ENCODE measurements at regions not wholly inside any gene's neighbourhood (a gene's known extent, or its start where the extent isn't known, plus 50 kb on each side); places are given as distances from the start of the nearest gene placed in this dataset.
A peak's percentile ranks its signal among the peaks of the same experiment; 100 is the strongest.

GRCh38 chr13:85535316-85536084, 263.7 kb downstream of the SLITRK6 start:
- Histone ChIP-seq H3K4me3 (ENCODE audit: low read depth in 1 of 2, low read length in 2 of 2) (no peak overlapping the region), H3K4me2 (ENCODE audit: insufficient read depth, low read length) (no peak overlapping the region), H3K4me1 (ENCODE audit: insufficient read depth, low read length) (peaks cover 1% of the 10 kb centered on the region), H2AFZ (ENCODE audit: low read depth, low read length) (no peak overlapping the region), H3K9ac (ENCODE audit: low read depth, low read length) (no peak overlapping the region), H3K27me3 (ENCODE audit: insufficient read depth, low read length, poor library complexity) (no peaks in the 10 kb centered on the region), H3K9me3 (ENCODE audit: insufficient read depth, low read length, severe bottlenecking) (no peaks in the 10 kb centered on the region), H3K27ac (ENCODE audit: low read length) (no peak overlapping the region), H4K20me1 (ENCODE audit: insufficient read depth, low read length) (no peaks in the 10 kb centered on the region), H3K36me3 (ENCODE audit: insufficient read depth, low read length) (no peaks in the 10 kb centered on the region), H3K79me2 (ENCODE audit: insufficient read depth, low read length) (no peaks in the 10 kb centered on the region)
- TF ChIP-seq CTCF (IDR thresholded peaks at IDR 0.05; ENCODE audit: borderline replicate concordance, extremely low read depth, low read length, poor library complexity, severe bottlenecking) (no peak), EZH2 (IDR thresholded peaks at IDR 0.05; ENCODE audit: borderline replicate concordance, low read depth, low read length, severe bottlenecking) (no peak)
- ATAC-seq (ENCODE audit: insufficient read depth, low read depth) (no peak), DNase-seq (no peak)

- no peak overlapping the region for H3K4me3 ChIP-seq (ENCODE audit: low read depth in 1 of 2, low read length in 2 of 2)
- no peaks in the 10 kb centered on the region for H3K9me3 ChIP-seq (ENCODE audit: insufficient read depth, low read length, severe bottlenecking)
- TF ChIP-seq EZH2 (IDR thresholded peaks at IDR 0.05; ENCODE audit: borderline replicate concordance, low read depth, low read length, severe bottlenecking): no peak
- TF ChIP-seq CTCF (IDR thresholded peaks at IDR 0.05; ENCODE audit: borderline replicate concordance, extremely low read depth, low read length, poor library complexity, severe bottlenecking): no peak
- no peaks in the 10 kb centered on the region for H4K20me1 ChIP-seq (ENCODE audit: insufficient read depth, low read length)
- no peaks in the 10 kb centered on the region for H3K36me3 ChIP-seq (ENCODE audit: insufficient read depth, low read length)
- H3K27ac ChIP-seq (ENCODE audit: low read length): no peak overlapping the region
- DNase-seq (no peak), ATAC-seq (ENCODE audit: insufficient read depth, low read depth) (no peak)
- no peaks in the 10 kb centered on the region for H3K27me3 ChIP-seq (ENCODE audit: insufficient read depth, low read length, poor library complexity)
- no peak overlapping the region for H2AFZ ChIP-seq (ENCODE audit: low read depth, low read length)
- H3K9ac ChIP-seq (ENCODE audit: low read depth, low read length): no peak overlapping the region
- H3K4me2 ChIP-seq (ENCODE audit: insufficient read depth, low read length): no peak overlapping the region
- H3K79me2 ChIP-seq (ENCODE audit: insufficient read depth, low read length): no peaks in the 10 kb centered on the region
- peaks cover 10% of the 10 kb centered on the region for H3K4me1 ChIP-seq (ENCODE audit: insufficient read depth, low read length)
Measured at GRCh38 chr13:85533911-85534310, 265.3 kb downstream of the SLITRK6 start.

GRCh38 chr13:85529218-85529594, 270.0 kb downstream of the SLITRK6 start:
- Histone ChIP-seq H3K27me3 (ENCODE audit: insufficient read depth, low read length, poor library complexity) (no peaks in the 10 kb centered on the region), H3K36me3 (ENCODE audit: insufficient read depth, low read length) (no peaks in the 10 kb centered on the region), H3K9ac (ENCODE audit: low read depth, low read length) (no peak overlapping the region), H3K4me2 (ENCODE audit: insufficient read depth, low read length) (no peak overlapping the region), H3K79me2 (ENCODE audit: insufficient read depth, low read length) (no peaks in the 10 kb centered on the region), H3K4me1 (ENCODE audit: insufficient read depth, low read length) (peaks cover 16% of the 10 kb centered on the region), H3K4me3 (ENCODE audit: low read depth in 1 of 2, low read length in 2 of 2) (no peak overlapping the region), H4K20me1 (ENCODE audit: insufficient read depth, low read length) (no peaks in the 10 kb centered on the region), H3K27ac (ENCODE audit: low read length) (peak overlapping the region; percentile 2; the same call in 1 of the 2 replicates), H3K9me3 (ENCODE audit: insufficient read depth, low read length, severe bottlenecking) (no peaks in the 10 kb centered on the region), H2AFZ (ENCODE audit: low read depth, low read length) (peak overlapping the region; percentile 9; the same call in 1 of the 2 replicates)
- ATAC-seq (ENCODE audit: insufficient read depth, low read depth) (no peak), DNase-seq (no peak)
- TF ChIP-seq CTCF (IDR thresholded peaks at IDR 0.05; ENCODE audit: borderline replicate concordance, extremely low read depth, low read length, poor library complexity, severe bottlenecking) (no peak), EZH2 (IDR thresholded peaks at IDR 0.05; ENCODE audit: borderline replicate concordance, low read depth, low read length, severe bottlenecking) (no peak)
